Kidney (tissue), 13 donors: ENCODE measurements at regions not wholly inside any gene's neighbourhood (a gene's known extent, or its start where the extent isn't known, plus 50 kb on each side); places are given as distances from the start of the nearest gene placed in this dataset.
"Not testable (repeated sequence)": the region's sequence is repeated elsewhere in the genome, so short reads cannot be mapped to it uniquely, and the experiment has no call there.

Experiments
- DNase-seq, 5 donors: peaks; one replicate each; pipeline ENCODE4 v3.0.0-alpha.2; 2013 to 2020
- FAIRE-seq: peaks from 2 replicates; lab custom pipeline; 2012; peaks lifted over from hg19 to GRCh38; lab: Jason Lieb, UNC
- H3K27ac ChIP-seq, 2 donors: one replicate each; pipeline ENCODE4 v1.7.0; 2013; ENCODE audit warnings: low read depth in 2 of 2, low read length in 2 of 2, inconsistent platforms in 1 of 2
- H3K27me3 ChIP-seq: one replicate; pipeline ENCODE4 v1.7.1; 2013; ENCODE audit warnings: low read length, inconsistent platforms; ENCODE audit not compliant: control insufficient read depth, insufficient read depth
- H3K36me3 ChIP-seq, 3 donors: one replicate each; pipeline versions ENCODE4 v1.7.0 to v1.7.1; 2013; ENCODE audit warnings: low read length in 3 of 3, control low read depth in 1 of 3, inconsistent platforms in 1 of 3; ENCODE audit not compliant: insufficient read depth in 3 of 3, control insufficient read depth in 2 of 3
- H3K4me1 ChIP-seq, 3 donors: one replicate each; pipeline versions ENCODE4 v1.7.0 to v1.7.1; 2013; ENCODE audit warnings: low read length in 3 of 3, inconsistent platforms in 1 of 3, low read depth in 1 of 3; ENCODE audit not compliant: control insufficient read depth in 2 of 3, insufficient read depth in 2 of 3
- H3K4me3 ChIP-seq, 3 donors: one replicate each; pipeline versions ENCODE4 v1.7.0 to v1.8.1; 2013; ENCODE audit warnings: low read length in 3 of 3, control low read depth in 1 of 3, inconsistent platforms in 1 of 3
- H3K9ac ChIP-seq, 3 donors: one replicate each; pipeline versions ENCODE4 v1.7.0 to v1.7.1; 2013; ENCODE audit warnings: low read length in 3 of 3, control low read depth in 1 of 3, inconsistent platforms in 1 of 3
- H3K9me3 ChIP-seq, 3 donors: one replicate each; pipeline versions ENCODE4 v1.7.0 to v1.7.1; 2013; ENCODE audit warnings: low read length in 3 of 3, control low read depth in 1 of 3, inconsistent platforms in 1 of 3; ENCODE audit not compliant: control insufficient read depth in 2 of 3, insufficient read depth in 1 of 3
- intact Hi-C: fragments of 100-400 bp; cut with DNase I; formaldehyde crosslinking; loops from one replicate; pipeline ENCODE4 v1.11.1; 2022
- TF ChIP-seq, protein P1 (sequence below): IDR thresholded peaks from 3 replicates; pipeline ENCODE4 v1.5.1; 2012; ENCODE audit warnings: mild to moderate bottlenecking, moderate library complexity, borderline replicate concordance; ENCODE audit not compliant: insufficient read depth; ENCODE audit errors: extremely low read depth
- donor health status: control.
- donor health status: control.
- donor health status: control.
- donor health status: control.
- donor health status: control.
- donor health status: DM: yes; HTN: yes; CAD: no.
- donor health status: Normal renal cell carcinoma (clear cell type).

- Histone ChIP-seq H3K4me3 (no peak overlapping the region), H3K9me3 (no peaks in the 10 kb centered on the region), H3K9ac (no peak overlapping the region), H3K27me3 (no peaks in the 10 kb centered on the region), H3K36me3 (no peaks in the 10 kb centered on the region), H3K27ac (no peak overlapping the region), H3K4me1 (no peaks in the 10 kb centered on the region)
- no peak for DNase-seq
- no peak for FAIRE-seq
- TF ChIP-seq, protein P1, sequence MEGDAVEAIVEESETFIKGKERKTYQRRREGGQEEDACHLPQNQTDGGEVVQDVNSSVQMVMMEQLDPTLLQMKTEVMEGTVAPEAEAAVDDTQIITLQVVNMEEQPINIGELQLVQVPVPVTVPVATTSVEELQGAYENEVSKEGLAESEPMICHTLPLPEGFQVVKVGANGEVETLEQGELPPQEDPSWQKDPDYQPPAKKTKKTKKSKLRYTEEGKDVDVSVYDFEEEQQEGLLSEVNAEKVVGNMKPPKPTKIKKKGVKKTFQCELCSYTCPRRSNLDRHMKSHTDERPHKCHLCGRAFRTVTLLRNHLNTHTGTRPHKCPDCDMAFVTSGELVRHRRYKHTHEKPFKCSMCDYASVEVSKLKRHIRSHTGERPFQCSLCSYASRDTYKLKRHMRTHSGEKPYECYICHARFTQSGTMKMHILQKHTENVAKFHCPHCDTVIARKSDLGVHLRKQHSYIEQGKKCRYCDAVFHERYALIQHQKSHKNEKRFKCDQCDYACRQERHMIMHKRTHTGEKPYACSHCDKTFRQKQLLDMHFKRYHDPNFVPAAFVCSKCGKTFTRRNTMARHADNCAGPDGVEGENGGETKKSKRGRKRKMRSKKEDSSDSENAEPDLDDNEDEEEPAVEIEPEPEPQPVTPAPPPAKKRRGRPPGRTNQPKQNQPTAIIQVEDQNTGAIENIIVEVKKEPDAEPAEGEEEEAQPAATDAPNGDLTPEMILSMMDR = no peak
- intact Hi-C loops = no loop called here
Observed at GRCh38 chr14:89551432-89551831, 134.4 kb upstream of the FOXN3 start.

- Histone ChIP-seq H3K9ac (no peak overlapping the region), H3K9me3 (no peaks in the 10 kb centered on the region), H3K4me1 (no peaks in the 10 kb centered on the region), H3K4me3 (no peak overlapping the region), H3K27me3 (no peaks in the 10 kb centered on the region), H3K27ac (no peak overlapping the region), H3K36me3 (no peaks in the 10 kb centered on the region)
- DNase-seq (peak in 1 of 5 donors; percentile 28), FAIRE-seq (no peak)
- TF ChIP-seq, protein P1 = no peak
- intact Hi-C loops = no loop called here
Observed at GRCh38 chr14:89550821-89551220, 133.8 kb upstream of the FOXN3 start.

GRCh38 chr14:89549381-89550125 is 132.5 kb upstream of the FOXN3 start:
- Histone ChIP-seq H3K36me3 (no peaks in the 10 kb centered on the region), H3K27ac (no peak overlapping the region), H3K9ac (no peak overlapping the region), H3K27me3 (no peaks in the 10 kb centered on the region), H3K4me1 (no peaks in the 10 kb centered on the region), H3K9me3 (no peaks in the 10 kb centered on the region), H3K4me3 (no peak overlapping the region)
- FAIRE-seq (no peak), DNase-seq (no peak)
- intact Hi-C loops = no loop called here
- TF ChIP-seq, protein P1 = no peak

DNA sequence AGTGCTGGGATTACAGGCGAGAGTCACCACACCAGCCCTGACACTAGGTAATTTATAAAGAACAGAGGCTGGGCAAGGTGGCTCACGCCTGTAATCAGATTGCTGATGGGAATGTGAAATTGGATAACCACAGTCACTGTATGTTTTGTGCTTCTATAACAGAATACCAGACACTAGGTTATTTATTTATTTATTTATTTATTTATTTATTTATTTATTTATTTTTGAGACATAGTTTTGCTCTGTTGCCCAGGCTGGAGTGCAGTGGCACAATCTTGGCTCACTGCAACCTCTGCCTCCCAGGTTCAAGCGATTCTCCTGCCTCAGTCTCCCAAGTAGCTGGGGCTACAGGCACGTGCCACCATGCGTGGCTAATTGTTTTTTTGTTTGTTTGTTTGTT is 130.0 kb upstream of the FOXN3 start:
- H3K9ac ChIP-seq, DNase-seq, H3K27ac ChIP-seq, H3K27me3 ChIP-seq, FAIRE-seq, H3K36me3 ChIP-seq, intact Hi-C loops, H3K9me3 ChIP-seq, H3K4me1 ChIP-seq, H3K4me3 ChIP-seq: not testable (repeated sequence)
